ENCODE measurements at regions not wholly inside any gene's neighbourhood (a gene's known extent, or its start where the extent isn't known, plus 50 kb on each side); places are given as distances from the start of the nearest gene placed in this dataset.

- H3K4me1 ChIP-seq (ENCODE audit: control insufficient read depth in 1 of 2, insufficient read depth in 2 of 2, low read length in 2 of 2) = no peaks in the 10 kb centered on the region
- H3K9me3 ChIP-seq (ENCODE audit: control insufficient read depth in 1 of 2, low read length in 2 of 2) = no peaks in the 10 kb centered on the region
- no peaks in the 10 kb centered on the region for H3K36me3 ChIP-seq (ENCODE audit: control insufficient read depth in 1 of 2, insufficient read depth in 2 of 2, low read length in 2 of 2)
- no peak overlapping the region for H3K4me3 ChIP-seq (ENCODE audit: low read depth in 1 of 2, low read length in 2 of 2)
- no peaks in the 10 kb centered on the region for H3K27me3 ChIP-seq (ENCODE audit: low read depth, low read length)
- no peak overlapping the region for H3K27ac ChIP-seq (ENCODE audit: low read length)
Measured at GRCh38 chr13:50552424-50552966, 291.0 kb downstream of the DLEU7 start.

- H3K27ac ChIP-seq (ENCODE audit: low read length) = no peak overlapping the region
- H3K9me3 ChIP-seq (ENCODE audit: control insufficient read depth in 1 of 2, low read length in 2 of 2) = no peaks in the 10 kb centered on the region
- no peaks in the 10 kb centered on the region for H3K36me3 ChIP-seq (ENCODE audit: control insufficient read depth in 1 of 2, insufficient read depth in 2 of 2, low read length in 2 of 2)
- no peaks in the 10 kb centered on the region for H3K27me3 ChIP-seq (ENCODE audit: low read depth, low read length)
- H3K4me1 ChIP-seq (ENCODE audit: control insufficient read depth in 1 of 2, insufficient read depth in 2 of 2, low read length in 2 of 2) = no peaks in the 10 kb centered on the region
- H3K4me3 ChIP-seq (ENCODE audit: low read depth in 1 of 2, low read length in 2 of 2) = no peak overlapping the region
Measured at GRCh38 chr13:50561739-50562138, 281.8 kb downstream of the DLEU7 start.

GRCh38 chr13:50566646-50567045 lies 276.8 kb downstream of the DLEU7 start:
- Histone ChIP-seq H3K27ac (ENCODE audit: low read length) (no peak overlapping the region), H3K36me3 (ENCODE audit: control insufficient read depth in 1 of 2, insufficient read depth in 2 of 2, low read length in 2 of 2) (no peaks in the 10 kb centered on the region), H3K4me1 (ENCODE audit: control insufficient read depth in 1 of 2, insufficient read depth in 2 of 2, low read length in 2 of 2) (no peaks in the 10 kb centered on the region), H3K9me3 (ENCODE audit: control insufficient read depth in 1 of 2, low read length in 2 of 2) (no peaks in the 10 kb centered on the region), H3K4me3 (ENCODE audit: low read depth in 1 of 2, low read length in 2 of 2) (no peak overlapping the region), H3K27me3 (ENCODE audit: low read depth, low read length) (no peaks in the 10 kb centered on the region)

GRCh38 chr13:50572129-50572528 lies 271.4 kb downstream of the DLEU7 start:
- Histone ChIP-seq H3K27me3 (ENCODE audit: low read depth, low read length) (no peaks in the 10 kb centered on the region), H3K9me3 (ENCODE audit: control insufficient read depth in 1 of 2, low read length in 2 of 2) (no peaks in the 10 kb centered on the region), H3K36me3 (ENCODE audit: control insufficient read depth in 1 of 2, insufficient read depth in 2 of 2, low read length in 2 of 2) (no peaks in the 10 kb centered on the region), H3K27ac (ENCODE audit: low read length) (no peak overlapping the region), H3K4me1 (ENCODE audit: control insufficient read depth in 1 of 2, insufficient read depth in 2 of 2, low read length in 2 of 2) (no peaks in the 10 kb centered on the region), H3K4me3 (ENCODE audit: low read depth in 1 of 2, low read length in 2 of 2) (no peak overlapping the region)

- Histone ChIP-seq H3K36me3 (ENCODE audit: control insufficient read depth in 1 of 2, insufficient read depth in 2 of 2, low read length in 2 of 2) (no peaks in the 10 kb centered on the region), H3K9me3 (ENCODE audit: control insufficient read depth in 1 of 2, low read length in 2 of 2) (no peaks in the 10 kb centered on the region), H3K4me1 (ENCODE audit: control insufficient read depth in 1 of 2, insufficient read depth in 2 of 2, low read length in 2 of 2) (no peaks in the 10 kb centered on the region), H3K27me3 (ENCODE audit: low read depth, low read length) (no peaks in the 10 kb centered on the region), H3K4me3 (ENCODE audit: low read depth in 1 of 2, low read length in 2 of 2) (no peak overlapping the region), H3K27ac (ENCODE audit: low read length) (no peak overlapping the region)
Measured at GRCh38 chr13:50573066-50573465, 270.4 kb downstream of the DLEU7 start.

GRCh38 chr13:50574731-50575130 lies 268.8 kb downstream of the DLEU7 start:
- no peaks in the 10 kb centered on the region for H3K4me1 ChIP-seq (ENCODE audit: control insufficient read depth in 1 of 2, insufficient read depth in 2 of 2, low read length in 2 of 2)
- H3K4me3 ChIP-seq (ENCODE audit: low read depth in 1 of 2, low read length in 2 of 2) = no peak overlapping the region
- H3K27ac ChIP-seq (ENCODE audit: low read length) = no peak overlapping the region
- no peaks in the 10 kb centered on the region for H3K36me3 ChIP-seq (ENCODE audit: control insufficient read depth in 1 of 2, insufficient read depth in 2 of 2, low read length in 2 of 2)
- H3K27me3 ChIP-seq (ENCODE audit: low read depth, low read length) = no peaks in the 10 kb centered on the region
- H3K9me3 ChIP-seq (ENCODE audit: control insufficient read depth in 1 of 2, low read length in 2 of 2) = no peaks in the 10 kb centered on the region

- no peak overlapping the region for H3K4me3 ChIP-seq (ENCODE audit: low read depth in 1 of 2, low read length in 2 of 2)
- H3K27me3 ChIP-seq (ENCODE audit: low read depth, low read length) = no peaks in the 10 kb centered on the region
- H3K9me3 ChIP-seq (ENCODE audit: control insufficient read depth in 1 of 2, low read length in 2 of 2) = no peaks in the 10 kb centered on the region
- no peaks in the 10 kb centered on the region for H3K4me1 ChIP-seq (ENCODE audit: control insufficient read depth in 1 of 2, insufficient read depth in 2 of 2, low read length in 2 of 2)
- H3K27ac ChIP-seq (ENCODE audit: low read length) = no peak overlapping the region
- no peaks in the 10 kb centered on the region for H3K36me3 ChIP-seq (ENCODE audit: control insufficient read depth in 1 of 2, insufficient read depth in 2 of 2, low read length in 2 of 2)
Measured at GRCh38 chr13:50575138-50575537, 268.4 kb downstream of the DLEU7 start.

- Histone ChIP-seq H3K4me3 (ENCODE audit: low read depth in 1 of 2, low read length in 2 of 2) (no peak overlapping the region), H3K36me3 (ENCODE audit: control insufficient read depth in 1 of 2, insufficient read depth in 2 of 2, low read length in 2 of 2) (no peaks in the 10 kb centered on the region), H3K9me3 (ENCODE audit: control insufficient read depth in 1 of 2, low read length in 2 of 2) (no peaks in the 10 kb centered on the region), H3K27me3 (ENCODE audit: low read depth, low read length) (no peaks in the 10 kb centered on the region), H3K4me1 (ENCODE audit: control insufficient read depth in 1 of 2, insufficient read depth in 2 of 2, low read length in 2 of 2) (no peaks in the 10 kb centered on the region), H3K27ac (ENCODE audit: low read length) (no peak overlapping the region)
Measured at GRCh38 chr13:50576156-50576555, 267.3 kb downstream of the DLEU7 start.

GRCh38 chr13:50577806-50578205 lies 265.7 kb downstream of the DLEU7 start:
- H3K27me3 ChIP-seq (ENCODE audit: low read depth, low read length) = no peaks in the 10 kb centered on the region
- no peak overlapping the region for H3K27ac ChIP-seq (ENCODE audit: low read length)
- H3K9me3 ChIP-seq (ENCODE audit: control insufficient read depth in 1 of 2, low read length in 2 of 2) = no peaks in the 10 kb centered on the region
- H3K36me3 ChIP-seq (ENCODE audit: control insufficient read depth in 1 of 2, insufficient read depth in 2 of 2, low read length in 2 of 2) = no peaks in the 10 kb centered on the region
- H3K4me1 ChIP-seq (ENCODE audit: control insufficient read depth in 1 of 2, insufficient read depth in 2 of 2, low read length in 2 of 2) = no peaks in the 10 kb centered on the region
- H3K4me3 ChIP-seq (ENCODE audit: low read depth in 1 of 2, low read length in 2 of 2) = no peak overlapping the region

GRCh38 chr13:50580684-50581305 lies 262.7 kb downstream of the DLEU7 start:
- no peak overlapping the region for H3K4me3 ChIP-seq (ENCODE audit: low read depth in 1 of 2, low read length in 2 of 2)
- no peak overlapping the region for H3K27ac ChIP-seq (ENCODE audit: low read length)
- no peaks in the 10 kb centered on the region for H3K36me3 ChIP-seq (ENCODE audit: control insufficient read depth in 1 of 2, insufficient read depth in 2 of 2, low read length in 2 of 2)
- no peaks in the 10 kb centered on the region for H3K4me1 ChIP-seq (ENCODE audit: control insufficient read depth in 1 of 2, insufficient read depth in 2 of 2, low read length in 2 of 2)
- no peaks in the 10 kb centered on the region for H3K9me3 ChIP-seq (ENCODE audit: control insufficient read depth in 1 of 2, low read length in 2 of 2)
- H3K27me3 ChIP-seq (ENCODE audit: low read depth, low read length) = no peaks in the 10 kb centered on the region

GRCh38 chr13:50581586-50582196 lies 261.8 kb downstream of the DLEU7 start:
- Histone ChIP-seq H3K36me3 (ENCODE audit: control insufficient read depth in 1 of 2, insufficient read depth in 2 of 2, low read length in 2 of 2) (no peaks in the 10 kb centered on the region), H3K4me3 (ENCODE audit: low read depth in 1 of 2, low read length in 2 of 2) (no peak overlapping the region), H3K27me3 (ENCODE audit: low read depth, low read length) (no peaks in the 10 kb centered on the region), H3K9me3 (ENCODE audit: control insufficient read depth in 1 of 2, low read length in 2 of 2) (no peaks in the 10 kb centered on the region), H3K27ac (ENCODE audit: low read length) (no peak overlapping the region), H3K4me1 (ENCODE audit: control insufficient read depth in 1 of 2, insufficient read depth in 2 of 2, low read length in 2 of 2) (no peaks in the 10 kb centered on the region)

Data from muscle layer of duodenum (tissue), 2 donors.